HG03103 (cell line): ENCODE measurements at regions not wholly inside any gene's neighbourhood (a gene's known extent, or its start where the extent isn't known, plus 50 kb on each side); places are given as distances from the start of the nearest gene placed in this dataset.
"Not testable (repeated sequence)": the region's sequence is repeated elsewhere in the genome, so short reads cannot be mapped to it uniquely, and the experiment has no call there.

Experiments
- ATAC-seq: cut with Tn5 transposase; IDR thresholded peaks from one replicate; pipeline ENCODE4 v1.9.1; 2021; ENCODE audit warnings: low read depth; ENCODE audit not compliant: unreplicated experiment

- ATAC-seq = not testable (repeated sequence)
Measured at GRCh38 chr14:38600572-38600971, 344.7 kb upstream of the CLEC14A start.

DNA sequence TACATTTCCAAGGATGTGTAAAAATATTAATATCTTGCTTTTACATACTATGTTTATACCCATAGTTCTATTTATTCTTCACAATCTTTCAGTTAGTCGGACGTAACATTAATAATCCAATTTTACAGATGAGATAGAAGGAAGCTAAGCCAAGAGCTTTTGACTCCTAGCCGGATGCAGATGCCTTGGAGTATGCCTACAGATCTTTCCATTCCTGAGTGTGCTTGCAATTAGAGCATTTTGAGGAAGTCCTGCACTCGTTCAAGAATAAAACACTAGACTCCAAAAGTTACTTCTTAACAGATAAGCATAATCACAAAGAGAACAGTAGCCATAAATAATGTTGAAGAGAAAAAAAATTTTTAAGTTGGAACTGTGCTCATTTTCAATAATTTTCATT, 337.6 kb upstream of the CLEC14A start:
- no peak for ATAC-seq

- no peak for ATAC-seq
Measured at GRCh38 chr14:38592764-38593442, 337.0 kb upstream of the CLEC14A start.

DNA sequence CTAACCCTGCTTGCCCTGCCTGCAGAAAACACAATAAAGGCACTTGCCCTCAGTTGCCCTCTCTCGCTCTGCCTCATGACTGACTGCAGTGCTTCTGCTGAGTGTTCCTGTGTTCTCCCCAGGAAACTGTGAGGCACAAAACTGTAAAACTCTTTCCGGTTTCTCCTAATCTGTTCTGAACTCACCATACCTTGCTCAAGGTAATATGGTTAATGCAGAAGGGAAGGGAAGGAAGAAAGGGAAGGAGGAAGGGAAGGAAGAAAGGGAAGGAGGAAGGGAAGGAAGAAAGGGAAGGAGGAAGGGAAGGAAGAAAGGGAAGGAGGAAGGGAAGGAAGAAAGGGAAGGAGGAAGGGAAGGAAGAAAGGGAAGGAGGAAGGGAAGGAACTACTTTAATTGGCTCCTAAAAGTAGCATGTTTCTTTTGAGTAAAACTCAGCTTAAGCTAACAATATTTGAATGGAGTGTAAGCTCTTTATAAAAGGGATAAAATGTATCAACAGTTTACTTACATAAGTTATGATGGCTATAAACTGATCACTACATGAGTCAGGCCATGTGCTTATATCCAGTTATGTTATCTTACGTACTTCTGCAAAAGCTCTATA, 334.0 kb upstream of the CLEC14A start:
- no peak for ATAC-seq

DNA sequence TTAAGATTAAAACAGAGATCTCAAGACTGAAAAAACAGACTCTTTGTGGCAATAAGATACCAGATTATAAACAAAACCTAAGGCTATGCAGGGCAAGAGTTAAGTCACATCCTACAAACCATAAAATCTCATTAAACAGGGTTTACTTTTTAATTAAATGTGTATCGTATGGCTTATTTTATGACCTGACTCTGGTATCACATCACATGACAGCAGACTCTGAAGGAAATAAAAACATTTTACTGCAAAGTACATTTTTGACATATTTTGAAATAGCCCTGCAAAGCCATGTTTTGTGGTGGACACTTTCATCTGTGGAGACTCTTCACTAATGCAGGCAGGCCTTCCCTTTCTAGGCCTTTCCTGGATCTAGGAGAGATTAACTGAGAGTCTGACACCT, 327.6 kb upstream of the CLEC14A start:
- no peak for ATAC-seq

DNA sequence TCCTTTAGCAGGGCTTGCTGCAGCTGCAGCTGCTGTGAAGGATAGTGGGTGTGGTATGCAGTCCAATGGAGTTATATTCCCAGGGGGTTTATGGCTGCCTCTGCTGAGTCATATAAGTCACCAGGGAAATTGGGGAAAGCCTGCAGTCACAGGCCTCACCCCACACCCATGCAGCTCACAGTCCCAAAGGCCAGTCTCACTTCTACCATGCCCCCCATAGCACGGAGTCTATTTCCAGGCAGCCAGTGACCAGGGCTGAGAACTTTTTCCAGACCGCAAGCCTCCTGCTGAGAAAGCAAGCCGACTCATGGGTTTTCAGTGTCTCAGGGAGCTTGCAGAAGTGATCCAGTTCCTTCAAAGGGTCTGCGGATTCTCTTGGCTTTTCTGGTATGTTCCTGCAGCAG, 322.4 kb upstream of the CLEC14A start:
- ATAC-seq = no peak

DNA sequence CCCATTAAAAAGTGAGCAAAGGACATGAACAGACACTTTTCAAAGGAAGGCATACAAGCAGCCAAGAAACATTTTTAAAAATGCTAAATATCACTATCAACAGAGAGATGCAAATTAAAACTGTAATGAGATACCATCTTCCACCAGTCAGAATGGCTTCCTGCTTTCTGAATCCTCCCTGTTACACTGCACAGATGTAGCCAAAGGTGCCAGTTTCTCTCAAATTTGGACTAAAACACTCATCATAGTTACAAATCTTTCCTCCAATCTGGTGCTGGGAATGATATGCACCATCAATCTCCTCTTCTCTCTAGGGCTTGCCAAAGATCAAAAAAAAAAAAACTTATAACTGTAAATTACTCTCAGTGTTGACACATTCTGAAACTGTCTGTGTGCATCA, 311.8 kb upstream of the CLEC14A start:
- no peak for ATAC-seq

GRCh38 chr14:38561657-38562056, 305.8 kb upstream of the CLEC14A start:
- ATAC-seq = no peak

- no peak for ATAC-seq
Measured at GRCh38 chr14:38559711-38560110, 303.8 kb upstream of the CLEC14A start.

- ATAC-seq = not testable (repeated sequence)
Measured at GRCh38 chr14:38557391-38557790, 301.5 kb upstream of the CLEC14A start.

GRCh38 chr14:38556252-38556651, 300.4 kb upstream of the CLEC14A start:
- ATAC-seq = no peak

GRCh38 chr14:38554026-38554425, 298.1 kb upstream of the CLEC14A start:
- ATAC-seq = no peak

DNA sequence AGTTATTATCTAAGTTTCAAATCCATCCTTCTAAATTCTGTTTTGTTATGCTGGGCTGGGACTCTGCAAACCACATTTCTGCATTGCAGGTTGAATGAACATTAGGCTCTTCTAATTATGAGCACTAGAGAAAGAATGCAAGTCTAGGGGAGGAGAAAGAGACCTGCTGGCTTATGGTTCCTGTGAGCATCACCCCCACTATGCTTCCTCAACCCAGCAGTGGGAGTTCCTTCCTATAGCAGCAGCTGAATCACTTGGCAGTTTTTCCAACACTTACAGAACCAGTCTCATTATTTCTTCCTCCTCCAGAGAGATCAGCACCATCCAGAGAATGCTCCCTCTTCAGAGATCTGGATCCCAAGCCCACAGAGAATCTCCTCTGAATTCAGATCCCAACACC, 297.7 kb upstream of the CLEC14A start:
- no peak for ATAC-seq

GRCh38 chr14:38549564-38549963, 293.7 kb upstream of the CLEC14A start:
- ATAC-seq = no peak

GRCh38 chr14:38547961-38548490, 292.1 kb upstream of the CLEC14A start:
- no peak for ATAC-seq

GRCh38 chr14:38546932-38547551, 291.1 kb upstream of the CLEC14A start:
- no peak for ATAC-seq

DNA sequence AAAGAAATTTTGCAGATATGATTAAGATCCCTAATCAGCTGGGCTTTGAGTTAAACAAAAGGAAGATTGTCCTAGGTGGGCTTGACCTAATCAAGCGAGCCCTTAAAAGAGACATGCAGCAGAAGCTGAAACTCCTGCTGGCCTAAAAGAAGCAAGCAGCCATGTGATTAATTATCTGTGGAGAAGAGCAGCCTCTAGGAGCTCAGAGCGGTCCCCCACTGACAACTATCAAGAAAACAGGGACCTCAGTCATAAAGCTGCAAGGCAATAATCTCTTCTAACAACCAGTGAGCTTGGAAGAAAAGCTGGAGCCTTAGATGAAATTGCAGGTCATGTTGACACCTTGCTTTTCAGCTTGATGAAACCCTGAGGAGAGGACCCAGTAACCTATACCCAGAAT, 288.9 kb upstream of the CLEC14A start:
- no peak for ATAC-seq

- ATAC-seq = not testable (repeated sequence)
Measured at GRCh38 chr14:38543851-38544250, 288.0 kb upstream of the CLEC14A start.

DNA sequence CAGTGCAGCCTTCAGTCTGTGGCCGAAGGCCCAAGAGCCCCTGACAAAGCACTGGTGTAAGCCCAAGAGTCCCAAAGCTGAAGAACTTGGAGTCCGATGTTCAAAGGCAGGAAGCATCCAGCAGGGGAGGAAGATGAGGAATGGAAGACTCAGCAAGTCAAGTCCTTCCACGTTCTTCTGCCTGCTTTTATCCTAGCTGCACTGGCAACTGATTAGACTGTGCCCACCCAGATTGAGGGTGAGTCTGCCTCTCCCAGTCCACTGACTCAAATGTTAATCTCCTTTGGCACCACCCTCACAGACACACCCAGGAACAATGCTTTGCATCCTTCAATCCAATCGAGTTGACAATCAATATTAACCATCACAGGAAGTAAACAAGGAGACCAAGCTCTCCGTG, 282.2 kb upstream of the CLEC14A start:
- ATAC-seq = not testable (repeated sequence)

- ATAC-seq = no peak
Measured at GRCh38 chr14:38536376-38537038, 280.6 kb upstream of the CLEC14A start.

- no peak for ATAC-seq
Measured at GRCh38 chr14:38528582-38528981, 272.7 kb upstream of the CLEC14A start.
